ENCODE measurements at regions not wholly inside any gene's neighbourhood (a gene's known extent, or its start where the extent isn't known, plus 50 kb on each side); places are given as distances from the start of the nearest gene placed in this dataset.

- no peak for DNase-seq
- H3K36me3 Mint-ChIP-seq: no peaks in the 10 kb centered on the region
- no peaks in the 10 kb centered on the region for H3K9me3 Mint-ChIP-seq
- peaks cover 19% of the 10 kb centered on the region for H3K27me3 Mint-ChIP-seq
- H3K4me1 Mint-ChIP-seq: no peaks in the 10 kb centered on the region
- H3K27ac Mint-ChIP-seq: no peak overlapping the region
- H3K4me3 Mint-ChIP-seq: no peak overlapping the region
These were observed 369.8 kb downstream of the EMP1 start for GRCh38 chr12:13566292-13566691.

DNA sequence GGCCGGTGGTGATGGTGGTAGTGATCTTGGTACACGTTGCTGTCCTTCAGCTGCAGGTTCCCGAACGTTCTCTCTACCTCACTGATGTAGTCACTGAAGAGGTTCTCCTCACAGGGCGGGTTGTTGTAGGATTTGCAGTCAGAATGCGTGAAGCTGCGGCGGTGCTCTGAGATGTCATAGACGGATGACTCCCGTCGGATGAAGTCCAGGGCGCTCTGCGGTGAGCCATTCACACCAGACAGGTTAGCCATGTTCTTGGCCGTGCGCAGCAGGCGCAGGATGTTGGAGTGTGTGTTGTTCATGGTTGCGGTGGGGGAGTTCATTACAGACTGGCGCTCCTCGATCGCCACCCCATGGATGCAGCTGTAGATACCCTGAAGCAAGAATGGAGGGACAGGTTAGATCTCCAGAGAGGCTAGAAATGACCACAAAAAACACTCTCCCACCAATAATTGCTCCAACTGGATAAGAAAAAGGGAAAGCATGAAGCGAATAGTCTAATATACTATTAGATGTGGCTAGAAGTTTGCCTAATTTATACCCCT, 367.8 kb downstream of the EMP1 start:
- Mint-ChIP-seq H3K27me3 (peaks cover 19% of the 10 kb centered on the region), H3K9me3 (no peaks in the 10 kb centered on the region), H3K4me3 (no peak overlapping the region), H3K4me1 (no peaks in the 10 kb centered on the region), H3K27ac (no peak overlapping the region), H3K36me3 (no peaks in the 10 kb centered on the region)
- DNase-seq: no peak

DNA sequence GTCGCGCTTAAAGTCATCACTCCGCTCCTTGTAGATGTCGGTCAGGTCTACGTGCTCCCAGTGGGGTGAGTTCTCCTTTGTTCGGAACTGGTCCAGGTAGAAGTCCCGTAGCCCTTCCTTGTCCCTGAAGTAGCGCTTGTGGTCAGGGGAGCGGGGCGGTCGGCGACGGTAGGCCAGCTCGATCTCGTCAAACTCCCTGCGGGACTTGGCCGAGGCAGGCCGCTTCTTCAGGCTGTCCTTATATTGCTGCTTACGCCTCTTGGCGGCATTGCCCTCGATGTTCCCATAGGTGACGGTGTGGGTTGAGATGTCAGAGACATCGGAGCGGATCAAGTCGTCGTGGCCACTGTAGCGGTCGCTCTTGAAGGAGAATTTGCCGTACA, 367.2 kb downstream of the EMP1 start:
- Mint-ChIP-seq H3K27ac (no peak overlapping the region), H3K36me3 (no peaks in the 10 kb centered on the region), H3K9me3 (no peaks in the 10 kb centered on the region), H3K4me1 (no peaks in the 10 kb centered on the region), H3K27me3 (peaks cover 19% of the 10 kb centered on the region), H3K4me3 (no peak overlapping the region)
- no peak for DNase-seq

DNA sequence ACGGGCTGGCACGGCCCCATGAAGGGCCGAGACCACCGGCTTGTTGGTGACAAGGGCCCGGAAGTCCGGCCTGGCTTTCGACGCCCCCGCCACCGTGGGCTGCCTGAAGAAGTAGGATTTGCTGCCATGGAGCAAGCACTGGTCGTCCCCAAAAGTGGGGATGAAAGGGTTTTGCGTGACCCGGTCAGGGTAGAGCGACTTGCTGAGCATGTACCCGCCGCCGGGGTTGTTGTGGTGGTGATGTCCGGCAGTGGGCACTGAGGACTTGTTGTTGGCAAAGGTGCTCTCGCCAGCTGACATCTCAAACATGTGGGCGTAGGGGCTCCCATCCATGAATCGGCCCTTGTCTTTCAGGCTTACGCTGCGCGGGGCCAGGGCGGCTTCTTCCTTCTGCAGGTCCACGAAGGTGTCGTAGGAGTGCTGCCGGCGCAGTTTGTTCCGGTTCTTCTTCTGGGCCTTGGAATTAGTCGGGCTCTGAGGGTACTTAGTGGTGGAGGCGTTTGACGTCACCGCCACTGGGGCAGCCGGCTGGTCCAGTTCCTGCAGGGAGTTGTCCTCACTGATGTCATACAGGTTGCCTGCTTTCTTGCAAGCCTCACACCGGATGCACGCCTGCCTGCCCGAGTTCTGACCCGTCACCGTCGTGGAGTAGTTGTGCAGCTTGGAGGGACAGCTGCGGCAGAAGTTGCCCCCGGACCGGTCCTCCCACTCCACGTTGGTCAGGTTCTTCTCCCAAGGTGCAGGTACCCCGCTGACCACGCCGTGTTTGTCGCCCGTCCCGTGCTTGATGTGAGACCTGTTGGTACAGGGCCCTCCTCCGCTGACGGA, 366.6 kb downstream of the EMP1 start:
- Mint-ChIP-seq H3K4me1 (no peaks in the 10 kb centered on the region), H3K27me3 (peaks cover 14% of the 10 kb centered on the region), H3K4me3 (no peak overlapping the region), H3K27ac (no peak overlapping the region), H3K9me3 (no peaks in the 10 kb centered on the region), H3K36me3 (no peaks in the 10 kb centered on the region)
- no peak for DNase-seq

- Mint-ChIP-seq H3K9me3 (no peaks in the 10 kb centered on the region), H3K4me3 (no peak overlapping the region), H3K27me3 (peaks cover 7% of the 10 kb centered on the region), H3K27ac (no peak overlapping the region), H3K36me3 (no peaks in the 10 kb centered on the region), H3K4me1 (no peaks in the 10 kb centered on the region)
- no peak for DNase-seq
These were observed 365.4 kb downstream of the EMP1 start for GRCh38 chr12:13561923-13562322.

GRCh38 chr12:13559318-13559978, 362.9 kb downstream of the EMP1 start:
- Mint-ChIP-seq H3K27me3 (no peaks in the 10 kb centered on the region), H3K9me3 (no peaks in the 10 kb centered on the region), H3K27ac (no peak overlapping the region), H3K4me1 (no peaks in the 10 kb centered on the region), H3K4me3 (no peak overlapping the region), H3K36me3 (no peaks in the 10 kb centered on the region)
- DNase-seq: no peak

DNA sequence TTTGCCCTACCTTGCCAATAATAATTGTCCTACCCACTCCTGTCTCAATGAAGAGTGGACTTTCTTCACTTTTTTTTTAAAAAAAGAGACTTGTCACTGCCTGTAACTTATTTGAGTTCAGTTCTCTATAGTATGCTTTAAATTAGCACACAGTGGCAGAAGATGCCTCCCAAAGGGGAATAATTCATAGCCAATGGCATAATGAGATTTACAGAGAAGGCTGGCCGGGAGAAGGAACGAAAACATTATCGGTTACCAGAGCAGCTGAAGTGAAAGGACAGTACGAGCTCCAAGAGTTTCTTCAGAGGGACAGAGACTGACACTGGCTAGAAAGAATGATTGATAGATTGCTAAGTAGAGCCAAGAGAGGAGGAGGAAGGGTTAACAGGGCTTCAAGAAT, 356.3 kb downstream of the EMP1 start:
- DNase-seq: no peak
- Mint-ChIP-seq H3K4me3 (no peak overlapping the region), H3K27ac (no peak overlapping the region), H3K36me3 (no peaks in the 10 kb centered on the region), H3K27me3 (no peaks in the 10 kb centered on the region), H3K4me1 (no peaks in the 10 kb centered on the region), H3K9me3 (no peaks in the 10 kb centered on the region)

DNA sequence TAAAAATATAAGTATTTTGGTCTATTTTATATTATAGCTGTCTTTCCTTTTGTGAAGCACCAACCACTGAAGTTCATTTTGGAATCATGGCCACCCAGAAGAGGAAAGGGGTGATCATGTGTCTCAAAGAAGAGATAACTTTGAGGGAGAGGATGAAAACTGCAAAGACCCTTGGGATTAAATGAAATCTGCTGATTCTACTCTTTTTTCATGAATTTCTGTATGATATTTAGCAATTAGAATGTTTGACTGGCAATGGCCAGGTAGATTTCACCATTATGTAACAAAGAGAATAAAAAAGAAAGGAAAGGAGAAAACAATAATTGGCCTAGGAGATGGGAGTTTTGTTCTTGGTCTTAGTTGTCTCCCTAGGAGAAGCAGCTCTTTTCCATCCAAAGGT, 350.8 kb downstream of the EMP1 start:
- no peaks in the 10 kb centered on the region for H3K36me3 Mint-ChIP-seq
- H3K27ac Mint-ChIP-seq: no peak overlapping the region
- H3K4me1 Mint-ChIP-seq: no peaks in the 10 kb centered on the region
- DNase-seq: no peak
- no peaks in the 10 kb centered on the region for H3K9me3 Mint-ChIP-seq
- no peaks in the 10 kb centered on the region for H3K27me3 Mint-ChIP-seq
- H3K4me3 Mint-ChIP-seq: no peak overlapping the region

DNA sequence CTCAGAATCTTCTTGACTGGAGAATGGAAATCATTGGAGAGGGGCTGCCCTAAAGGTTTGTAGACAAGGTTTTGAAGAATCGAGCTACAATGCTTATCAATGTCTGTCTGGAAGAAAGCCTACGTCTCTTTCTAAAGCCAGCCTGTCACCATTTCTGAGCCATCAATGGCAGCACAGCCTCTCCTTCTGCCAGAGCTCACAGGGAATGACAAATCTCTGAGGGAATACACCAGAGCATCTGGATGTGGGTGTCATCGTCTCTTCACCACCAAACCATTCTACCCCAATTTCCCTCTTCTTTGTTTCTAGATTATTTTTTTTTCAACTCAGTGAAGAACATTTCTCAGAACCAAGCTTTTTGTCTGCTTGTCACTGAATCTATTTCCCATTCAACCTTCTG, 349.7 kb downstream of the EMP1 start:
- no peaks in the 10 kb centered on the region for H3K36me3 Mint-ChIP-seq
- no peaks in the 10 kb centered on the region for H3K27me3 Mint-ChIP-seq
- DNase-seq: no peak
- no peak overlapping the region for H3K4me3 Mint-ChIP-seq
- no peaks in the 10 kb centered on the region for H3K4me1 Mint-ChIP-seq
- no peak overlapping the region for H3K27ac Mint-ChIP-seq
- no peaks in the 10 kb centered on the region for H3K9me3 Mint-ChIP-seq

DNA sequence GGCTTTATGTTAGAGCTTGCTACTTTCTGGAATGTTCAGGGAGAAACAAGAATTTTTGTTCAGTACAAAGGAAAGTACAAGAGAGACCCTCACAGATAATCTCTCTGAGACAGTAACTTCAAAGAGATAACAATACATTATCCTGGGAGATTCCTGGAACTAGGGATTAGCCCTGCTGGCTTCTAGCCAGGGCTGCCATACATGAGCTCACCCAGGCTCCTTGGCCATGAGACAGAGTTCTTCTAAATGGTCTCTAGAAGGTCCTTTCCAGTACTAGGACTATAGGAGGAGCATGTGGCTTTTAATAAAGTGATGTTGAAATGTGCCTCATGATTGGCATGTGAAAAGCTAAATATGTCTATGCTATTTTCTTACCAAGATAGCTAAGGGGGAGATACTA, 342.5 kb downstream of the EMP1 start:
- H3K4me3 Mint-ChIP-seq: no peak overlapping the region
- H3K27ac Mint-ChIP-seq: no peak overlapping the region
- H3K9me3 Mint-ChIP-seq: no peaks in the 10 kb centered on the region
- DNase-seq: no peak
- H3K36me3 Mint-ChIP-seq: no peaks in the 10 kb centered on the region
- H3K27me3 Mint-ChIP-seq: peaks cover 32% of the 10 kb centered on the region
- H3K4me1 Mint-ChIP-seq: peaks cover 2% of the 10 kb centered on the region

DNA sequence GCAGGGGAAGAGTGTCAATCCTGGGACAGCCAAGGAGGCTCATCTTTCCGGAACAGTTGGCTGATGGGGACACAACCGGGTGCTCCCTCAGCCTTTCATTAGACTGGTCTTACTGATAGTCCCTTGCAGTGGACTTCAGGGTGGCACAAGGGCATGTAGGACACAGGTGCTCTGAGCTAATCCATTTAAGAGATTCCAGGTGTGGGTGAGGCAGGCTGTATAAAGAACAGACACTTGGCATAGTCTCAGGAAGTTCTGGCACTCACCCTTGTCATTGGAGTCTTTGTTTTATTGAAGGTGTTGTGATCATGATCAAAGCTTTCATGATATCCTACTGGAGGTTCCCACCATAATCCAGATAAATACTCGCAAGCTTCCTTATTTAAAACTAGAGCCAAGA, 341.6 kb downstream of the EMP1 start:
- DNase-seq: no peak
- Mint-ChIP-seq H3K4me3 (no peak overlapping the region), H3K36me3 (no peaks in the 10 kb centered on the region), H3K9me3 (no peaks in the 10 kb centered on the region), H3K27me3 (peaks cover 32% of the 10 kb centered on the region), H3K27ac (no peak overlapping the region), H3K4me1 (peaks cover 2% of the 10 kb centered on the region)

- Mint-ChIP-seq H3K4me3 (no peak overlapping the region), H3K4me1 (peaks cover 2% of the 10 kb centered on the region), H3K9me3 (no peaks in the 10 kb centered on the region), H3K27ac (no peak overlapping the region), H3K27me3 (peaks cover 32% of the 10 kb centered on the region), H3K36me3 (no peaks in the 10 kb centered on the region)
- DNase-seq: no peak
These were observed 341.1 kb downstream of the EMP1 start for GRCh38 chr12:13537623-13538022.

- Mint-ChIP-seq H3K4me3 (no peak overlapping the region), H3K9me3 (no peaks in the 10 kb centered on the region), H3K27ac (no peak overlapping the region), H3K4me1 (peaks cover 2% of the 10 kb centered on the region), H3K36me3 (no peaks in the 10 kb centered on the region), H3K27me3 (peaks cover 32% of the 10 kb centered on the region)
- peak; percentile 2 for DNase-seq
These were observed 339.8 kb downstream of the EMP1 start for GRCh38 chr12:13536219-13536910.

DNA sequence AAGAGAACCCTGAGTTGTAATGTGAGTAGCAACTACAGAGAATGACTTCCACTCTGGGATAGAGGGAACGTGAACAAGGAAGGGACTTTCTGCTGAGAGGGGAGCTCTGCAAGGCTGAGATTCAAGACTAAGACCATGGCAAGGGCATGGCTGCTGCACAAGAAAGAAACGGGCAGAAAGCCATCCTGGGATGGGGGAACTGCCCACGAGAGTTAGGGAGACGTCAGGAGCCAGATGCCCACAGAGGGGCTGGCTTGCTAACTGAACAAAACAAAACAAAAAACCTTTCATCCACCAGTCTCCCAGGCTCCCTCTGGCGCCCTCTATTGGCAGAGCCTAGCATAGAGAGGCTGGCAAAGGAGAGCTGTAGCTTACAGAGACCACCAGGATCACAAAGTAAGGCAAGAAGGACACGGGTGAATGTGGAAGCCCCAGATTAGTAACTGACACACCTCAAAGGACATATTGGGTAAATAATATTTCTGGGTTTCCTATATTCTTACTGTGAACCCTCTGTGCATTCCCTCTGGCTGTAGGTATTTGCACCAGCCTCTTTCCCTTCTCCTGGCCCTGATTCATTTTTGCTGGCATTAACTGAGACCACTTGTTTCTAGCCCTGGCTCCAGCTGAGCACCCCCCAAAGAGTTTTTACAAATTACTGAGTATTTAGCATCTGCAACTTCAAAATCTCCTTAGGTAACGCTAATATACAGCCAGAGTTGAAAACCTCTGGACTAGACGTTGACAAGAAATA, 338.3 kb downstream of the EMP1 start:
- Mint-ChIP-seq H3K27ac (no peak overlapping the region), H3K4me1 (peaks cover 2% of the 10 kb centered on the region), H3K9me3 (no peaks in the 10 kb centered on the region), H3K4me3 (no peak overlapping the region), H3K36me3 (no peaks in the 10 kb centered on the region), H3K27me3 (peaks cover 32% of the 10 kb centered on the region)
- peak; percentile 46 for DNase-seq

DNA sequence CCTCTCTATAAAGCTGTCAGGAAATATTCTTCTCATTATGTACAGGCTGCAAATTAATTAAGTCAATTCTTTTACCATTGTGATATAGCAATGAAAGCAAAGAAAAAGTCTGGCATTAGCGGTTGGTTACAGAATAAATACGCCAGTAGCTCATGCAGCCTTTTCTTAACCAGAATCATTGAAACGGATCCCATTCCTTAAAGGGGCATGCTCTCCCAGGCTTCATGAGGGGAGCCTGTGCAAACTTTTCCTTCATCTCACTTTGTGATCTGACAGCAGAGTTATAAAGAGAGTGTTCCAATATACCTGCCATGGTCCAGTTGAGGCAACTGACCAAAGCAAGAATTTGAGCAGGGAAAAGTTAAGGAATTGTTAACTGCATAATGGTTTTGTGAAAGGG, 337.7 kb downstream of the EMP1 start:
- Mint-ChIP-seq H3K36me3 (no peaks in the 10 kb centered on the region), H3K4me3 (no peak overlapping the region), H3K9me3 (no peaks in the 10 kb centered on the region), H3K4me1 (peaks cover 2% of the 10 kb centered on the region), H3K27me3 (peaks cover 32% of the 10 kb centered on the region), H3K27ac (no peak overlapping the region)
- DNase-seq: no peak

All from activated naive CD8-positive, alpha-beta T cell treated with anti-CD3 and anti-CD28 coated beads for 36 hours (primary cell).